ENCODE measurements at regions not wholly inside any gene's neighbourhood (a gene's known extent, or its start where the extent isn't known, plus 50 kb on each side); places are given as distances from the start of the nearest gene placed in this dataset.

DNA sequence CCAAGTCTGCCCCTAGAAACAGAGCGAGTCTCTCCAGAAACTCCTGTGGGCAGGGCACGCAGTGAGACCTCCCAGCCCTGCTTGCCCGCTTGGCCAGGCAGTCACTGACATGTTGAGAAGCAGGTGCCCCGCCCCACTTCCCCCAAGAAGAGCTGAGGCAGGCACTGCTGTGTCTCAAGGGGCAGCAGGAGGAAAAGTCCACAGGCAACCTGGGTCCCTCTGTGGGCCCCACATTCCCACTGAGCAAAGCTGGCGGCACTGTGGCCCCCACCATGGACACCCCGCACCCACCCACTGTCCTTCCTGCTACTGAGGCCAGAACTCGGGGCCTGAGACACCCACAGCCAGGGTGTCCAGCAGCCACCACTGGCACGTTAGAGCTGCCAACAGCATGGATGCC lies 137.3 kb upstream of the NKX1-1 start:
- no peak for DNase-seq (ENCODE audit: low read depth in 4 of 4, low spot score in 3 of 4)

DNA sequence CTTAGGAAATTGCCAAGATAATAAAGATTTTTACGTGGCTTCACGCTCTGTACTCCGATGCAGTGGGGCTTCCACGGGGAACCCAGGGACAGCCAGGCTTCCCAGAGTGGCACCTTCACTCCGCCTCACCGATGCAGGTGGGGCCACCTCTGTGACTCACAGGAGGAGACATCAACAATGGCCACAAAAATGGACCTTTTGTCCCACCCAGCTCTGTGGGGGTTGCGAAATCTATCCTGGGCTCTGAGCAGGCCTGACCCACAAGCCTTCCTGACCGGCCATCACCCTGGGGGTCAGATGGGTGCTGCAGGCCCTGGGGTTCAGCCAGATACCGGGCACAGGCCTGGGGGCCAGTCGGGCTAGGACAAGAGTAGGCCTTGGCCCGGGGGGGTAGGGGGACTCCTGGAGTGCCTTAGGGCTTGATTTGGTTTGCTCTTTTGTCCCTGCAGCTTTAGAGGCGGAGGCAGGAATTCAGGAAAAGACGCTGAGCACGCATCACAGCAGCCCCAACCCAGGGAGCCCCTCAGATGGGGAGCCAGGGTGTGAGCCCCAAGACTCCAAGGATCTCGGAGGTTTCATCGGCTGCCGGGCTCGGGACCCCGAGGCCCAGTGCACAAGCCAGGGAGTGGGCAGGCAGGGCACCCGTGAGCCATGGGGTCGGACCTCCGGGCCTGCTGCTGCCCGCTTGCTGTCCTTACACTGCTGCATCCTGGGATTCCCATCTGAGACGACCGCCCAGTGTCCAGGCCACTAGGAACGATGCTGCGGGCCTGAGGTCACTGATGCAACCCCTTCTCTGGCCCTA lies 136.5 kb upstream of the NKX1-1 start:
- DNase-seq (ENCODE audit: low read depth in 4 of 4, low spot score in 3 of 4) = no peak

DNA sequence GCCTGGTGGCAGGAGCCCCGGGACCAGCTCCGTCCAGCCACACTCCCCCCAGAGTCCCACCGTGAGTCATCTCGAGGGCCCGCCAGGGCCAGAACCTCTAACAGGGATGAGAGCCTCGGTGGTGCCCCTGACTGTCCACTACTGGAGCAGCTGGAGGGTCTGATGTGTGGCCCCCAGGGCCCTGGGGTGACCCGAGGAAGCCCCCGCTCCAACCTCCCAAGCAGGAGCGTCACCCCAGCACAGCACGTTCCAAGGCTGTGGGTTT lies 135.9 kb upstream of the NKX1-1 start:
- DNase-seq (ENCODE audit: low read depth in 4 of 4, low spot score in 3 of 4) = no peak

DNA sequence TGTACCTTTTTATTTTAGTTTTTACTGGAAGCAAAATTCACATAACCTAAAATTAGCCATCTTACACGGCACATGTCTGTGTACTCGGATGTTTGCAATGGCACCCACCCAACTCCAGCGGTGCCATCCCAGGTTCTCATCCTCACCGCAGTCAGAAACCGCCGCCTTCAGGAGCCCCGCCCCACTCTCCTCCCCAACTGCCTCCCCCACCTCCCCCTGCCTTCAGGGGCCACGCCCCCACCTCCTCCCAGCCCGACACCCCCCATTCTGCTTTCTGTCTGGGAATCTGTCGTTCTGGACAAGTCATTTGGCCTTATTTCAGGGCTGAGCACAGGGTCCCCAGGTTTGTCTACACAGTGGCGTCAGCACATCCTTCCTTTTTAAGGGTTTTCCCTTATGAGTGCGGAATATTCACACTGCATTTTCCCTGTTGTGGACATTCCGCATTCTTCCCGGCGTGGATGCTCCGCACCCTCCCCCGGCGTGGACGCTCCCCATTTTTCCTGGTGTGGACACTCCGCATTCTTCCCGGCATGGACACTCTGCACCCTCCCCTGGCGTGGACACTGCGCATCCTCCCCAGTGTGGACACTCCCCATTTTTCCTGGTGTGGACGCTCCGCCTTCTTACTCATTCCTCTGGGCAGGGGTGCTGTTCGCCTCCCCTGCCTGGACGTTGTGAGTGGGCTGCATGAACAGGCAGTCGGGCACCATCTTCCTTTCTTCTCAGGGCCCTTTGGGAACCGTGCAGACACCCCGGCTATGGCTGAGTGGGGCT lies 135.4 kb upstream of the NKX1-1 start:
- no peak for DNase-seq (ENCODE audit: low read depth in 4 of 4, low spot score in 3 of 4)

DNA sequence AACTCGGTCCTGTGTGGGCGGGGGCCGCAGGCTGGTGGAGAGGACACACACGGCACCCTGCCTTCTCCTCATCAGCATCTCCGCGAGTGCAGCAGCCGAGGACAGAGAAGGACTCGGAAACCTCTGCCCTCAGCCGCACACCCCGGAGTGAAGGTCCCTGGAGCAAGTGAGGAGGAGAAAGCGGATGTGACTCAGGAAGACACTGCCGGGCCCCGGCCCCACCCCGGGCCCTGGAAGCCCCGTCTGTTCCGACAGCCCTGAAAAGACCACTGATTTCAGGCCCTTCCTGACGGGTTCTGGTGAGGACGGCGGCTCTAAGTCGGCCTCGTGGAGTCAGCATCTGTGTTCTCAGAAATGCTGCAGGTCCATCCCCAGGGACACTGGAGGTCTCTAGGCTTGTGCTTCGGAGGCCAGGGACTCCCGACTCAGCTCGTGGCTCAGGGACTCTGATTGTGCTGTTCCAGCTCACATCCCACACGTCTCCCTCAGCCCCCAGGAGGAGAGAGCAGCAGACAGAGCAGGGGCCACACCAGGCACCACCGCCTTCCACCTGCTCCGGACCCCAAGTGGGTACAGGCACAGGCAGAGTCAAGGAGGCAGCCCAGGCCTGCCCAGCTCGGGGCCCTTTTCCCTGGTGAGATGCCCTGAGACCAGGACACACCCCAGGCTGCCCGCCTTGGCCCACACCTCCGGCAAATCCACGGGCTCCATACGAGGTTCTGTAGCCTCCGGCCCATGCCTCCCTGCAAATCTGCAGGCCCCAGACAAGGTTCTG lies 134.5 kb upstream of the NKX1-1 start:
- no peak for DNase-seq (ENCODE audit: low read depth in 4 of 4, low spot score in 3 of 4)

DNA sequence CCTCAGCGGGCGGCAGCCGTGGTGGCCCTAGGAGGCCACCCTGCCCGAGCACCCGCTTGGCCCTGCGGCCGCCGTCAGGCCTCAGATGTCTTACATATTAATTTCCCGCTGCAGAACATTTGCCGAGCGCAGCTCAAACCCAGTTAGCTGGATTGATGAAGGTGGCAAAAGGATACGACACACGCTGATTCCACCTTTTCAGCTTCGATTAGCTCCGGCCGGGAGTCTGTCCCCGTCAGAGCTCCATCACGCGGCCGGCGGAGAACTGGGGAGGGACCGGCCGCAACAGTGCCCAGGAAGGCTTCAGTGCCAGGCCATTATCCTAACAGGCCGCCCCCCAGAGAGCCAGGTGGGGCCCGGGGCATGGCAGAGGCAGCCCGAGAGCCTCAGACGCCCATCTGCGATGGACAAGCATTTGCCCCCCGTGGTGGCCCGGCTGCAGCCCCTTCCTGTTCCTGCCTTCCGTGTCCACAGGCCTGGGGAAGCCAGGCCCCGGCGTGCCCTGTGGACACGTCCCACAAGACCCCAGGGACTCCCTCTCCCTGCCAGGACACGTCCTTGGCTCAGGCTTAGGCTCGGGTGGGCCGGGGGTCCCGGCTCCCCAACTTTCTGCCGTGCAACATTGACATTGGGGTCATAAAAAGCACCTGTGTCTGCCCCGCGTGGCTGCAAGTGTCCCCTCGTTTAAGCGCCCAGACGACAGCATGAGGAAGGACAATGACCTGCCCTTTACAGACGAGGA lies 133.8 kb upstream of the NKX1-1 start:
- DNase-seq (ENCODE audit: low read depth in 4 of 4, low spot score in 3 of 4) = no peak

DNA sequence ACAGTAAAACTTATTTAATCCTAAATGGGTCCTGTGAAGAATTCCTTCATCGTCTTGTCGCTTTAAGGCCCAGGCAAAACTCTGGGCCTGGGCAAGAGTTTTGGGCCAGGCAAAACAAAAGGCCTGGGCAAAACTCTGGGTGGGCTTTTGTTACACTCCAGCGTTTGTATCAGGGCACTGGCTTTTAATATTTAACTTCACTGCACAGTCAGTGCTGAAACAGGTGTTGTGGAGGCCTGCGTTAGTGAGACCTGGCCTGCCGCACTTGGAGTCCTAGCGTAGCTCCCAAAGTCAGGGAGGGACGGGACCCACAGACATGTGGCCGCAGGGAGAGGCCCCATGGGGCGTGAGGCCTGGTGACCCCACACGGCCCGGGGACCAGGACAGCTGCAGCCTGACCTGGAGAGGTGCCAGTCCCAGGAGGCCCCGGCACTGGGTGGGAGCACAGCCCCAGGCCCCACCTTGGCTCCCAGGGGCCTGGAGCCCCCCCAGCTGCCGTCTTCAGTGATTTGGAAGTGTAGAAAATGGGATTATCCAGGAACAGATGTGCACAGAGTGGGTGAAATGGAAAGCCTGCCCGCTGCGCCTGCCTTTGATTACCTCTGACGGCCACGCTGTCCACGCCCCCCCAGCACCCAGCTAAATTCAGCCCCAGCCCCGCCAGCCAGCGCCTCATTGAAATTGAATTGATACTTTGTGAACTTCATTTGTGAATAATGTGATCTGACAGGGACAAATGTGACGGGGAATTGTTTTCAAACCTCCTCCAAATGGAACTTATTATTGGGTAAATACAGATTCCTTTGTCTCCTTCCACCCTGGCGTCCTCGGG lies 132.9 kb upstream of the NKX1-1 start:
- DNase-seq (ENCODE audit: low read depth in 4 of 4, low spot score in 3 of 4) = no peak

DNA sequence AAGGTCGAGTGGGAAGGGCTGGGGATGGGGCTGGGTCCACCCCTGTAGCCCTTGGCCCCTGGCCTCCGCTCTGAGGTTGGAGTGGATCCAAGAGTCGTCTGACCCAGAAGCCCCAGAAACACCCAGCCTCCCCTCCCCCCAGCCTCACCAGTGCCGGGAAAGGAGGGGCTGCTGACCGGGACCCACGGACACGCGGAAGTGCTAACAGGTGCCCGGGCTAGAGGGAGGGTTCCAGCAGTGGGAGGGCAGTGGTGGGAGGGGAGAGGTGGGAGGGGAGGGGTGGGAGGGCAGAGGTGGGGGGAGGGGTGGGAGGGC lies 131.8 kb upstream of the NKX1-1 start:
- DNase-seq (ENCODE audit: low read depth in 4 of 4, low spot score in 3 of 4) = no peak

DNA sequence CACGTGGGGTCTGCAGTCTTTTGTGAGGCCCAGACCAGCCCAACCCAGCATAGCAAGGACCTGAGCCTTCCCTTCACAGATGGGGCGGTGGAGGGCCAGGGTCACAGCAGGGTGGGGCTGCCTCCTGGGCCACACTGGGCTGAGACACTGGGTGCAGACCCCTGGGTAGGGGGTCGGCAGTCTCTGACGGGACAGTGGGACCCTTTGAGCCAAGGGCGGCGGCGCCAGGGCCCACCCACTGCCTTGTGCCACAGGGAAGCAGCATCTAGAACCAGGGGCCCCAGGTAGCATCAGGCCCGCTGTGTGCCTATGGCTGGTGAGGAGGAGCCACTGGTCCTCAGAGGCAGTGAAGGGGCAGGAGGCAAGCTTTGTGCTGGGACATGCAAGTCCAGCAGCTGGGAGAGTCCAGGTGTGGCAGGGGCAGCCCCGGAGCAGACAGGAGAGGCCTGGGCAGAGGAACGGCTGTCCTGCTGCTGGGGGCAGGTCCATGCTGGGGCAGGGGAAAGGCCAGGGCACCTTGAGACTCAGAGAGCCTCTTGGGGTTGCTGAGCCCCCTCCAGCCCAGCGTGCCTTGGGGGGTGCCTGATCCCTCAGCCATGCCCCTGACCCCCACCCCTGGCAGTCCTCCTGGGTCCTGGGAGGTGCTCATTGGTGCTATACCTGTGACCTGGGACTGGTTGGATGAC lies 131.3 kb upstream of the NKX1-1 start:
- DNase-seq (ENCODE audit: low read depth in 4 of 4, low spot score in 3 of 4) = no peak

DNA sequence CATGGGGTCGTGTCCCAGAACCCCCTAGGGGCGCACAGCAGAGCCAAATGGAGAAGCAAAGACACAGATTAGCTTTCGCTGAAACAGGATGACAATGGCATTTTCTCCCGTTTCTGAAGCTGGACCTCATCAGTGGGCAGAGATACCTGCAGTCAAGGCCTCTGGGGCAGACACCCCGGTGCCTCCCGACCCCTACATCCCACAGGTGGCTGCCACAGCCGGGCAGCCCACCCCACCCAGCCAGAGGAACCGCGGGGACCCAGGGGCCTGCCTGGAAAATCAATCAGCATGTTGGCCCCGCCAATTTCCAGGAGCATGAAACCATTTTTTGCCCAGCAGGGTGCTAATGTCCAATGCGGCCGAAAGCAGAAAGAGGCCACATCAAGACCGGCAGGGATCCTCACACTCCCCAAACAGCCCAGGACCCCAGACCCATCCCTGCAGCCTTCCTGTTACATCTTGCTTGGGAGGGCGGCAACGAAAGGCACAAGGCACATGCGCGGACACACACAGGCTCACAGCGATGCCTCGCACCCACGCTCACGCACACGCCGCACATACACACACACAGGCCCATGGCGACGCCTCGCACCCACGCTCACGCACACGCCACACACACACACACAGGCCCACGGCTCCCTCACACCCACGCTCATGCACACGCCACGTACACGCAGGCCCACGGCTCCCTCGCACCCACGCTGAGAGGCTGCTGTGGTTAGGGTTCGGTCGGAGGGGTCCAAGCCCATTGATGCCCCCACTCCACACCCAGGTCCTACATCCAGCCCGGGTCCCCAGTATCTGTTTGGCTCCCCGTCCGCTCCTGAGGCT lies 130.6 kb upstream of the NKX1-1 start:
- DNase-seq (ENCODE audit: low read depth in 4 of 4, low spot score in 3 of 4) = no peak

DNA sequence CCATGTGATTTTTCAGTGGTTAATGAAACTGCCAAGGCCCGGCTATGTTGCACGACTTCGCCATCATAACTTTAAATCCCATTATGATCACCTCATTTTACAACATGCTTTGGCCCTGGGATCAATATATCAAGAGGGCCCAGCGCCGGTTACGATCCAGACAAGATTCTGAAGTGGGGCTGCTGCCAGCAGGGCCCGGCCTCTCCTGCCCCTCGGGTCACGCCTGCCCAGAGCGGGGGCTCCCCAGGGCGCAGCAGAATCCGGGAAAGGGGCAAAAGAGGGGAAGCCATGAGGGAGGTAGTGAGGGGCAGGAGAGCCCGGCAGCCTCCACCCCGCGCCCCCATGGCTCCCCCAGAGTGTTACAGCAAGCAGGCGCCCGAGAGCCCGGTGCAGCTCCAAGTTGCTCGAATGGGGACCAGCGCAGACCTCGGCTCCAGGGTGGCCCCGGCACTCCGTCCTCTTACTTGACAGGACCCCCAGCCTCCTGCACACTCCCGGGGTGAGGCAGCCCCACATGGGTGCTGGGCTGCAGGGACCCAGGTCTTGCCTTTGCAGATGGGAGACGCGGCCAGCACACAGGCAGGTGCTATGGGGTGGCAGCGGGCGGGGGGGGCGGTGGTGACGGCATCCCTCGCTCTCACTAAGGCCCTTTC lies 129.8 kb upstream of the NKX1-1 start:
- DNase-seq (ENCODE audit: low read depth in 4 of 4, low spot score in 3 of 4) = no peak

DNA sequence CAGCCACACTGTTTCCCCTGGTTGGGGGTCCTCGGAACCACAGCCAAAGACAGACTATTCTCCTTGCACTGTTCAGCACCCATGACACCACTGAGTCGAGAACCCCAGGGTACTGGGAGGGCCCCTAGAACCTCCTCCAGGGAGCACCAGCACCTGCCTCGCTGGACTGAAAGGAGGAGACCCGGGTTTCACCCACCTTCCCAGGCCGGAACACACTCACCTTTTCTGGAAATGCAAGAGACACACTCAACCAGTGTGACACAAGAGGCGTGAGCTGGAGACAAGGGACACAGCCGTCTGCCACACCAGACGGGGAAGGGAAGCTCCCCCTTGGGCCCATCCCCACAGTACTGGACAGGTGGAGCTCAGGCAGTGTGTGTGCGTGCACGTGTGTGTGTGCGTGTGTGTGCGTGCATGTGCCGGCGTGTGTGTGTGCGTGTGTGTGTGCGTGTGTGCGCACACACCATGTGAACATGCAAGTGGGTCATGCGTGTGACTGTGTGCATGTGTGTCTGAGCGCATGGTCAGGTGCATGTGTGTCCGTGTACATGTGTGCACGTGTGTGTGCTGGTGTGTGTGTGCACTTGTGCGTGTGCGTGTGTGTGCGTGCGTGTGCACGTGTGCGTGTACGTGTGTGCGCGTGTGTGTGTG lies 128.8 kb upstream of the NKX1-1 start:
- no peak for DNase-seq (ENCODE audit: low read depth in 4 of 4, low spot score in 3 of 4)

DNA sequence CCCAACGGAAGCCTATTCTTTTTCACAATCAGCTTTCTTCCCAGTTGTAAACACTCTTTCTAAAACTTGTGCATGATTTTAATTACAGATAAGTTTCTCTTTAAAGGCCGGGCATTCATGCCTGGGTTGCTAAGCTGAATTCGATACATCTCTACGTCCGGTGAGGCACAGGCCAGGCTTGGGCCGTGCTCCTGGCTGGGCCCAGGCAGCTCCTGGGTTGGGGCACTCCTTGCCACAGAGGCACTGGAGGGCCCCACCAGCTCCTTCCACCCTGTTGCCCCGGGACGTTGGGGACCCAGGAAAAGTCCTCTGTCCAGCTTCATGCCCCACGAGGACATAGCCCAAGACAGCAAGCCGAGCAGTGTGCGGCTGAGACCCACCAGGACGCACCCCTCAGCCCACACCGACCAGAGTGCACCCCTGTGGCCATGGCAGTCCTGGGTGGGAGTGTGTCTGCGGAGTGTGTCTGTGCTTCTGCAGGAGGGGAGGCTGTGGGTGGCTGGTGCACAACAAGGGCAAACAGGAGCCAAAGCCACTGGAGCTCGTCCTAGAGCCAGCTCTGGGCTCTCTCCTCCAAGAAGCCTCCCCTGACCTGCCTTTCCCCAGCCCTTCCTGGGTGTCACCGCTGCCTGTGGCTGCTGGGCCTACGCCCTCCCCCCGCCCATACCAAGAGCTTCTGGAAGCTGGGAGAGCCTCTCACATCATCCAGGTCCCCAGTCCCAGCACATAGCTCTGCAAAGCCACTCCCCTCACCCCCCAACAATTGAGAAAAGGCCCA lies 128.0 kb upstream of the NKX1-1 start:
- DNase-seq (ENCODE audit: low read depth in 4 of 4, low spot score in 3 of 4) = no peak

DNA sequence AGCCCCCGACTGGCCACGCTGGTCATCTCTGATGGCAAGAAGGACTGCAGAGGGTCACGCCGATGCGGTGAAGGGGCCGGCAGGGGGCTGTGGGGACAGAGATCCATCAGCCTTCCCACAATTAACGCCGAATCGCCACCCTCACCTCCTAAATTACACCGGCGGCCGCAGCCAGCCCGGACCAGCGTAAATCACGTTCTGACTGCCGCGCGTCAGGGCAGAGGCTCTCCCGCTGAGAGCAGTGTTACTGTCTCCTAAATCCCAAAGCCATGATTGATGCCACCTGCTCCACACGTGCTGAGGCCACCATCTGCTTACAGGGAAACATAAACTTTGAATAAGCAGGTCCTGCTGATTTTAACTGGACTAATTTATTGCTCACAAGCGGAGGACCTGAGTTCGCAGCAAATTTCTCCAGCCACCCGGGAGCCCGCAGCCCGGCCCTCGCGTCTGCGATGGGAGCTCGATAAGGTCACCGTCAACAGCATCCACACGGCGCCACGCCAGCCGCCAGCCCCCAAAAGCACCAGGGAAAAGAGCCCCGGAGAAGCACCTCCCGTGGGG lies 127.3 kb upstream of the NKX1-1 start:
- DNase-seq (ENCODE audit: low read depth in 4 of 4, low spot score in 3 of 4) = peak in 3 of 4 donors; percentile 51 to 65 (median 61)

DNA sequence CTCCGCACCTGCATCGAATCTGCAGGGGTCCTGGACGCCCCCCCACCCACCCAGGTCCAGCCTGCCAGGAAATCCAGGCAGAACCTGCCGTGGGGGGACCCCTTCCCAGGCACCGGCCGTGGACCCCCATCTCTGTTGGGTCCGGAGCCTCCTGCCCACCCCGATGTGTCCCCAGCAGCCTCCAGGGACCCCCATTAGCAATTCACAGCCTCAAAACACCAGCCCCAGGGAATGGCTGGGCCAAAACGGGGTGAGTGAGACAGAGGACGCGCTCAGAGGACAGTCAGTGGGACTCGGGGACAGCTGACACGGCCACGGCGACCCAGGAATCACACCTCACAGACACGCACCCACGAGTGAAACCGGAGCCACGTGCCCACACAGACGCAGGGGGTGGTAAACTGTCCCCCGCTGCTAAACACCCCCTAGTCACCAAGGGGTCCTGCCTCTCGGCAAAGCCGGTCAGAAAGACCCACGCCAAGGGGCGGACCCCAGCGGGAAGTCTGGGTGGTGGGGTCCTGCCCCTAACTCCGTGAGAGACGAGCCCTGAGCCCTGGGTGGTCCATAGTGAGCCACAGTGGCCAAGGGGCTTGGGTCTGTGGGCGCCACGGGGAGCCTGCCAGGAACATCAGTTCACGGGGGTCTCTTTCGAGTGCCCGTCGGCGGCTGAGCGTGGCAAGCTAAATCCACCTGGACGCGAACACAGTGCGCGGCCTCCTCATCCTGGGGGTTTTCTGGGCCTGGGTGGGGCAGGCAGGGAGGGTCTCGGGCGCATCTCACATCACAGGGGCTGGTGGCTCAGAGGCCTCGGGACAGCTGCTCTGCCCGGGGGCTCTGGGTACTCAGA lies 126.5 kb upstream of the NKX1-1 start:
- no peak for DNase-seq (ENCODE audit: low read depth in 4 of 4, low spot score in 3 of 4)

Measured in left renal pelvis (tissue), 4 donors.